ENCODE measurements at regions not wholly inside any gene's neighbourhood (a gene's known extent, or its start where the extent isn't known, plus 50 kb on each side); places are given as distances from the start of the nearest gene placed in this dataset.

DNA sequence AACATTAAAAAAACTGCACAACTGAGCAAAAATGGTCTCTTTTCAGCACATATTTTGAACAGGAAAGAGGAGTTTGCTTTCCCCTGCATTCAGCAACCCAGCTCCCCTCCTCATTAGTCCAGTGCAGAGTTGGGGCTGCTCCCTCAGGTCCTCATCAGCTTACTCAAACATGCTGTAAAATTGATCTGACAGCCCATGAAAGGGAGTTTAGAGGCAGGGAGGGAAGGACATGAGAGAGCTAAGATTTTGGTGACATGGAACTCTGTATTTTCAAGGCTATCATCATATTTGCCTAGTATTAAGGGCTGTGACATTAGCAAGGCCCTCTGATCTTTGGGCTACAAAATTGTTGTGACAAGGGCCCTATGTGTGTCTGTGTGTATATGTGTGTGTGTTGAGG lies 205.6 kb upstream of the TAPT1 start:
- intact Hi-C loops (cut with micrococcal nuclease) = no loop called here
- no peak overlapping the region for H3K4me2 ChIP-seq (ENCODE audit: insufficient read depth, low read length)
- dilution Hi-C loops (cut with MboI; ENCODE audit: extremely low pct_ligation_motif_present, low sequenced_read_pairs) = no loop called here
- TF ChIP-seq, protein P1, sequence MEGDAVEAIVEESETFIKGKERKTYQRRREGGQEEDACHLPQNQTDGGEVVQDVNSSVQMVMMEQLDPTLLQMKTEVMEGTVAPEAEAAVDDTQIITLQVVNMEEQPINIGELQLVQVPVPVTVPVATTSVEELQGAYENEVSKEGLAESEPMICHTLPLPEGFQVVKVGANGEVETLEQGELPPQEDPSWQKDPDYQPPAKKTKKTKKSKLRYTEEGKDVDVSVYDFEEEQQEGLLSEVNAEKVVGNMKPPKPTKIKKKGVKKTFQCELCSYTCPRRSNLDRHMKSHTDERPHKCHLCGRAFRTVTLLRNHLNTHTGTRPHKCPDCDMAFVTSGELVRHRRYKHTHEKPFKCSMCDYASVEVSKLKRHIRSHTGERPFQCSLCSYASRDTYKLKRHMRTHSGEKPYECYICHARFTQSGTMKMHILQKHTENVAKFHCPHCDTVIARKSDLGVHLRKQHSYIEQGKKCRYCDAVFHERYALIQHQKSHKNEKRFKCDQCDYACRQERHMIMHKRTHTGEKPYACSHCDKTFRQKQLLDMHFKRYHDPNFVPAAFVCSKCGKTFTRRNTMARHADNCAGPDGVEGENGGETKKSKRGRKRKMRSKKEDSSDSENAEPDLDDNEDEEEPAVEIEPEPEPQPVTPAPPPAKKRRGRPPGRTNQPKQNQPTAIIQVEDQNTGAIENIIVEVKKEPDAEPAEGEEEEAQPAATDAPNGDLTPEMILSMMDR (IDR thresholded peaks at IDR 0.05; ENCODE audit: extremely low read depth in 1 of 2, insufficient read depth in 1 of 2, low read depth in 1 of 2, low read length in 2 of 2) = no peak
- TF ChIP-seq EZH2 (IDR thresholded peaks at IDR 0.05; ENCODE audit: borderline replicate concordance, low read depth, low read length, severe bottlenecking) (no peak), FOS (IDR thresholded peaks at IDR 0.05; ENCODE audit: borderline replicate concordance, insufficient read depth, low read length) (no peak), GATA2 (IDR thresholded peaks at IDR 0.05; ENCODE audit: insufficient read depth, insufficient read length, low read depth, low read length) (no peak), MYC (IDR thresholded peaks at IDR 0.05; ENCODE audit: low read depth, low read length) (no peak), POLR2A (IDR thresholded peaks at IDR 0.05; ENCODE audit: low read depth, low read length) (no peak), POLR2AphosphoS5 (IDR thresholded peaks at IDR 0.05; ENCODE audit: insufficient read depth, low read depth, low read length) (no peak)
- TF ChIP-seq, protein P2, sequence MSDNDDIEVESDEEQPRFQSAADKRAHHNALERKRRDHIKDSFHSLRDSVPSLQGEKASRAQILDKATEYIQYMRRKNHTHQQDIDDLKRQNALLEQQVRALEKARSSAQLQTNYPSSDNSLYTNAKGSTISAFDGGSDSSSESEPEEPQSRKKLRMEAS (IDR thresholded peaks at IDR 0.05; ENCODE audit: insufficient read depth, insufficient read length) = no peak
- DNase-seq (ENCODE audit: low read depth, low spot score) (no peak), FAIRE-seq (no peak)
- no TSS peak for BruUV-seq (replicated peaks)
- ChIA-PET POLR2A (no interaction called here), CTCF (interaction anchor here (1.2 kb wide), 1 partner anchor 12 kb away, joined by 5 read pairs; no protein-coding TSS in a partner anchor)
- peaks cover 0 to 5% of the 10 kb centered on the region in 2 experiments for H3K27me3 ChIP-seq (ENCODE audit: control insufficient read depth in 2 of 2, insufficient read depth in 2 of 2, low read length in 2 of 2)
- no peak overlapping the region for H3K9ac ChIP-seq (replicated peaks; ENCODE audit: extremely low read depth, insufficient read depth, low read length)
- no peak overlapping the region for H3K4me3 ChIP-seq (replicated peaks in 1 of 3; ENCODE audit: insufficient read depth in 1 of 3, low read depth in 1 of 3, low read length in 3 of 3)
- H3K27ac ChIP-seq (ENCODE audit: insufficient read depth, low read depth, low read length) = no peak overlapping the region
- no peaks in the 10 kb centered on the region for H4K20me1 ChIP-seq (replicated peaks; ENCODE audit: control insufficient read depth, extremely low read depth, insufficient read depth, low read length)
- no peaks in the 10 kb centered on the region for H3K4me1 ChIP-seq (ENCODE audit: control insufficient read depth, extremely low read depth, insufficient read depth, low read length)
- H3K9me1 ChIP-seq (replicated peaks; ENCODE audit: control insufficient read depth, extremely low read depth, insufficient read depth, low read length) = no peaks in the 10 kb centered on the region
- H3K9me3 ChIP-seq (replicated peaks; ENCODE audit: control insufficient read depth, insufficient read depth, low read length) = no peaks in the 10 kb centered on the region
- no peaks in the 10 kb centered on the region for H3K79me2 ChIP-seq (ENCODE audit: control insufficient read depth, insufficient read depth, low read length)
- no peaks in the 10 kb centered on the region for H3K36me3 ChIP-seq (ENCODE audit: control insufficient read depth in 2 of 2, extremely low read depth in 1 of 2, insufficient read depth in 2 of 2, low read length in 2 of 2)
- H2AFZ ChIP-seq (ENCODE audit: low read depth, low read length) = no peak overlapping the region

All from endothelial cell of umbilical vein (primary cell).